ENCODE measurements at regions not wholly inside any gene's neighbourhood (a gene's known extent, or its start where the extent isn't known, plus 50 kb on each side); places are given as distances from the start of the nearest gene placed in this dataset.

DNA sequence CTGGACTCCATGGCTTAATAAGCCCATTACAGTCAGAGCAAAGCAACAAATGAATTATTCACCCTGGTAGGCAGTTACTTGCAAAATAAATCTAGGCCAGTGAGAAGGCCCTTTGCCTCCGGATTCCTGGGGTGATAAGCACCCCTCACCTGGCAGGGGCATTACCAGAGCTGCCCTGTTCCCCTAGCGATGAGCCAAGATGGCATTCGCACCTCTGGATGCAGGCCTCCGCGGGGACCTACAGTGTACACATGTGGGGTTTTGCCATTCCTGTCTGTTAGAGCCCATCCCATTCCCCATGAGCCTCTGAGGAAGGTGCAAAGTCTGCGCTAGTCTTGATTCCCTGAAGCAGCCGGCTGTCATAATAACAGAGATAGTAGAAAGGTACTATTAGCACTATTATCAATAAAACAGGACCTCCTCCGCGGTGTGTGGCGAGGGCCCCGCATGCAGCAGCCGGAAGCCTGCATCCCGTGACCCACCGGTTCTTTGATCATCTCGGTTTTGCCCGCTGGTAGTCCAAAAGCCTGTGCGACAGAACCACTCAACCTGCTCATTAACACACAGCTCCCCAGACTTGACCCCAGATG is 344.3 kb downstream of the BRD1 start (continued):
- TF ChIP-seq, protein P1, sequence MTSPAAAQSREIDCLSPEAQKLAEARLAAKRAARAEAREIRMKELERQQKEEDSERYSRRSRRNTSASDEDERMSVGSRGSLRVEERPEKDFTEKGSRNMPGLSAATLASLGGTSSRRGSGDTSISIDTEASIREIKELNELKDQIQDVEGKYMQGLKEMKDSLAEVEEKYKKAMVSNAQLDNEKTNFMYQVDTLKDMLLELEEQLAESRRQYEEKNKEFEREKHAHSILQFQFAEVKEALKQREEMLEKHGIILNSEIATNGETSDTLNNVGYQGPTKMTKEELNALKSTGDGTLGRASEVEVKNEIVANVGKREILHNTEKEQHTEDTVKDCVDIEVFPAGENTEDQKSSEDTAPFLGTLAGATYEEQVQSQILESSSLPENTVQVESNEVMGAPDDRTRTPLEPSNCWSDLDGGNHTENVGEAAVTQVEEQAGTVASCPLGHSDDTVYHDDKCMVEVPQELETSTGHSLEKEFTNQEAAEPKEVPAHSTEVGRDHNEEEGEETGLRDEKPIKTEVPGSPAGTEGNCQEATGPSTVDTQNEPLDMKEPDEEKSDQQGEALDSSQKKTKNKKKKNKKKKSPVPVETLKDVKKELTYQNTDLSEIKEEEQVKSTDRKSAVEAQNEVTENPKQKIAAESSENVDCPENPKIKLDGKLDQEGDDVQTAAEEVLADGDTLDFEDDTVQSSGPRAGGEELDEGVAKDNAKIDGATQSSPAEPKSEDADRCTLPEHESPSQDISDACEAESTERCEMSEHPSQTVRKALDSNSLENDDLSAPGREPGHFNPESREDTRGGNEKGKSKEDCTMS (CRISPR knock-in tag; conservative IDR thresholded peaks at IDR 0.05) = no peak
- TF ChIP-seq KMT2B (CRISPR knock-in tag; IDR thresholded peaks at IDR 0.05) = no peak
- TF ChIP-seq ZFX (CRISPR knock-in tag; IDR thresholded peaks at IDR 0.05; ENCODE audit: low read depth) = no peak
- TF ChIP-seq SRY (CRISPR knock-in tag; IDR thresholded peaks at IDR 0.05) = no peak
- no peak for TF ChIP-seq SMC3 (IDR thresholded peaks at IDR 0.05; ENCODE audit: low read length)
- TF ChIP-seq, protein P2, sequence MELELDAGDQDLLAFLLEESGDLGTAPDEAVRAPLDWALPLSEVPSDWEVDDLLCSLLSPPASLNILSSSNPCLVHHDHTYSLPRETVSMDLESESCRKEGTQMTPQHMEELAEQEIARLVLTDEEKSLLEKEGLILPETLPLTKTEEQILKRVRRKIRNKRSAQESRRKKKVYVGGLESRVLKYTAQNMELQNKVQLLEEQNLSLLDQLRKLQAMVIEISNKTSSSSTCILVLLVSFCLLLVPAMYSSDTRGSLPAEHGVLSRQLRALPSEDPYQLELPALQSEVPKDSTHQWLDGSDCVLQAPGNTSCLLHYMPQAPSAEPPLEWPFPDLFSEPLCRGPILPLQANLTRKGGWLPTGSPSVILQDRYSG (CRISPR knock-in tag; IDR thresholded peaks at IDR 0.05) = no peak
- TF ChIP-seq, protein P3, sequence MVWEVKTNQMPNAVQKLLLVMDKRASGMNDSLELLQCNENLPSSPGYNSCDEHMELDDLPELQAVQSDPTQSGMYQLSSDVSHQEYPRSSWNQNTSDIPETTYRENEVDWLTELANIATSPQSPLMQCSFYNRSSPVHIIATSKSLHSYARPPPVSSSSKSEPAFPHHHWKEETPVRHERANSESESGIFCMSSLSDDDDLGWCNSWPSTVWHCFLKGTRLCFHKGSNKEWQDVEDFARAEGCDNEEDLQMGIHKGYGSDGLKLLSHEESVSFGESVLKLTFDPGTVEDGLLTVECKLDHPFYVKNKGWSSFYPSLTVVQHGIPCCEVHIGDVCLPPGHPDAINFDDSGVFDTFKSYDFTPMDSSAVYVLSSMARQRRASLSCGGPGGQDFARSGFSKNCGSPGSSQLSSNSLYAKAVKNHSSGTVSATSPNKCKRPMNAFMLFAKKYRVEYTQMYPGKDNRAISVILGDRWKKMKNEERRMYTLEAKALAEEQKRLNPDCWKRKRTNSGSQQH (CRISPR knock-in tag; IDR thresholded peaks at IDR 0.05; ENCODE audit: low read depth) = no peak
- no peak for TF ChIP-seq MZF1 (CRISPR knock-in tag; IDR thresholded peaks at IDR 0.05; ENCODE audit: borderline replicate concordance)
- TF ChIP-seq, protein P4, sequence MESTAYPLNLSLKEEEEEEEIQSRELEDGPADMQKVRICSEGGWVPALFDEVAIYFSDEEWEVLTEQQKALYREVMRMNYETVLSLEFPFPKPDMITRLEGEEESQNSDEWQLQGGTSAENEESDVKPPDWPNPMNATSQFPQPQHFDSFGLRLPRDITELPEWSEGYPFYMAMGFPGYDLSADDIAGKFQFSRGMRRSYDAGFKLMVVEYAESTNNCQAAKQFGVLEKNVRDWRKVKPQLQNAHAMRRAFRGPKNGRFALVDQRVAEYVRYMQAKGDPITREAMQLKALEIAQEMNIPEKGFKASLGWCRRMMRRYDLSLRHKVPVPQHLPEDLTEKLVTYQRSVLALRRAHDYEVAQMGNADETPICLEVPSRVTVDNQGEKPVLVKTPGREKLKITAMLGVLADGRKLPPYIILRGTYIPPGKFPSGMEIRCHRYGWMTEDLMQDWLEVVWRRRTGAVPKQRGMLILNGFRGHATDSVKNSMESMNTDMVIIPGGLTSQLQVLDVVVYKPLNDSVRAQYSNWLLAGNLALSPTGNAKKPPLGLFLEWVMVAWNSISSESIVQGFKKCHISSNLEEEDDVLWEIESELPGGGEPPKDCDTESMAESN (CRISPR knock-in tag; conservative IDR thresholded peaks at IDR 0.05) = no peak
- TF ChIP-seq FOSL1 (CRISPR knock-in tag; IDR thresholded peaks at IDR 0.05; ENCODE audit: borderline replicate concordance) = no peak

Data from HepG2 (cell line).